Dermis microvascular lymphatic vessel endothelial cell (primary cell): ENCODE measurements at regions not wholly inside any gene's neighbourhood (a gene's known extent, or its start where the extent isn't known, plus 50 kb on each side); places are given as distances from the start of the nearest gene placed in this dataset.
"Not testable (repeated sequence)": the region's sequence is repeated elsewhere in the genome, so short reads cannot be mapped to it uniquely, and the experiment has no call there.

Experiments
- DNase-seq, 2 donors: peaks; one replicate each; pipeline versions ENCODE4 v3.0.0 to v3.0.0-alpha.2; 2010; ENCODE audit warnings: low read depth in 2 of 2

DNA sequence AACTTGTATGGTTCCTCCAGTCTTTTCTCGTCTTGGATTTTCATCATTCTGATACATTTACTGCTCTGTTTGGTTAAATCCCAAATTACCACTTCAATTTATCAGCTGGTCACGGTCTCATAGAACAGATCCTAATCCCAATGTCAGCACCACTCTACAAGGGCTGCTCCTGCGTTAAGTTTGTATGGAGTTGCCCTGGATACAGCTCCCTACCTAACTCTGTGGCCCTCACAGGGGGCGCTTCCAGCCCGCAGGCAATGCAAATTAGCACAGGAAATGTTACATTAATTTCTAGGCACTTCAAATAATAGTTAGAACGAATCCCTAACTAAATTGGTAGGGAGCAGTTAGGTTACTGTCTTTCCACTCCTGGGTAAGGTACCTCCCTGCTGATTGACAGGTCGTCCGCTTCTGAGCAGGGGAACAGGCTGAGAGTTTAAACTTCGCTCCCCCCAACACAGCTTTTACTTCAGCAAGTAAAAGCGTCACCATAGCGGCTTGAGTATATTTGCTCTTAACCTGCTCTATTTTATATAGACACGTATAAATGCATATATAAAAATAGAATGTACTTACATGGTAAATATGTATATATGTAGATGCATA is 238.5 kb upstream of the FANCL start:
- no peak for DNase-seq

DNA sequence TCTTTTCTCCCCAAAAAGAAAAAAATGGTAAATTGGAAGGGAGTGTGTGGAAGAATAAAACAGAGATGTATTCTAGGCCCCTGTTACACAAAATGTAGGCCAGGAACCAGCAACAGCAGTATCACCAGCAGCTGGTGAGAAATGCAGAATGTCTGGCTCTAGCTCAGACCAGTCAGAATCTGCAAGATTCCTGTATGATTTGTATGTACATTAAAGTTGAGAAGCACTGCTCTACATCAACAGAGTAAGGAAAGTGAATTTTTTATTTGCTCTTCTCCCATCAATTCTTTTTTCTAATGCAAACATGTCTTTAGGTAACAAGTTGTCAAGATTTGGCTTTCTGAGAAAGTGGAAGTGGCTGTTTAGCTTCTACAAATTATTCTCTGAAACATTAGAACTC is 235.4 kb upstream of the FANCL start:
- DNase-seq, result no peak

DNA sequence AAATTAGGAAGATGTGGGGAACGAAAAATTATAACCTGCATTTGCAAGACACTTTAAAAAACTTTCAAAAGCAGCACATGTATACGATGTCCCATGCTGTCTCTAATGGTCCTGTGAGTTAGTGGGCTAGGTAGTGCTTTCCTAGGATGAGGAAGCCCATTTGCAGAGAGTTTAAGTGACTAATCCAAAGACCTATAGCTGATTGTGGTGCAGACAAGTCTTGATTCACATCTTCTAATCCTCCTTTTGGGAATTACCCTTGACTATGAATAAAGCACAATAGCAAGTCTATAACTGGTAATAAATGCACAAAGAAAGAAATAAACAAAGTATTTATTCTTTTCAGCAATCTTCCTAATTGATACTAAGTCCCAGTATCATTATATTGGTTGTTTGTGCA is 234.6 kb upstream of the FANCL start:
- DNase-seq, result no peak

DNA sequence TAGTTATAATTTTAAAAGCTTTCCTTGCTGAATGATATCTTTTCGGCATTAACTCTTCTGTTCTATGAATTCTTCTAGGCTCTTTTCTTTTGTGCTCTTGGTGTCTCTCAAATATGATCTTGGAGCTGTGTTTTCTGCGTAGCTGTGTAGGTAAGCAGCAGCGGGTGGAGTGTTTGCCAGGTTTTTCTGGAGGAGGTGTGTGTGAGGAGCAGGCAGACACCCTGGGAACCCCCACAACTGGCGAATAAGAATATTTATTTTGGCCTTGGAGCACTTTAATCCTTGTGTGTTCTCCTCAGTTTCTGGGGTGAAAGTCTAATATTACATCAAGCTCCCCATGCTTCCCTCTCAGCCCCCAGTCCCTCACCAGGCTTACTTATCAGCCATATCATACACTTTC is 232.0 kb upstream of the FANCL start:
- no peak for DNase-seq

DNA sequence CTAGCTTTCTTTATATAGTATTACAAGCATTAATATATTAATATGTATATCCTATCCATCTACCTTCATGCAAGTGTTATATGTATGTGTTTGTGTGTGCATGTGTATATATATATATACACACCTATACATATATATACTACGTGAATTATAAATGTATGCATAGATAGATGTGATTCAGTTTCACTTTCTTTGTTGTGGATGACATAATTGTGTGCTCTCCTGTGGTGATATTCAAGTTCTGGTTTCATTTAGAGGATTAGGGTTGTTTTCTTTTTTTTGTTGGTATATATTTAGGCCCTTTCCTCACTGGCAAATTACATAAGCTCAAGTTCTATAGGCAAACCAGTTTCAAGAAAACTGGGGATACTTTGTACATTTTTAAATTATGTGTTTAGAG is 225.7 kb upstream of the FANCL start:
- no peak for DNase-seq

DNA sequence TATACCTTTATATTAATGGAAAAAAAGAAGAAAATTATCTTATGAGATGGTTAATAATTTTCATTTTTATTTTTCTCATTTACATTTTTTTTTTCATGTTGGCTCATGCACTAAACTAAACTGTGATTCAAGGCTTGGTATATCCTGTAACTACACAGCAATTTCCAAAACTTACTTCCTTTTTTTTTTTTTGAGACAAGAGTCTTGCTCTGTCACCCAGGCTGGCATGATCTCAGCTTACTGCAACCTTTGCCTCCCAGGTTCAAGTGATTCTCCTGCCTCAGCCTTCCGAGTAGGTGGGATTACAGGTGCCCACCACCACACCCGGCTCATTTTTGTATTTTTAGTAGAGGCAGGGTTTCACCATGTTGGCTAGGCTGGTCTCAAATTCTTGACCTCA is 224.9 kb upstream of the FANCL start:
- DNase-seq, result not testable (repeated sequence)

DNA sequence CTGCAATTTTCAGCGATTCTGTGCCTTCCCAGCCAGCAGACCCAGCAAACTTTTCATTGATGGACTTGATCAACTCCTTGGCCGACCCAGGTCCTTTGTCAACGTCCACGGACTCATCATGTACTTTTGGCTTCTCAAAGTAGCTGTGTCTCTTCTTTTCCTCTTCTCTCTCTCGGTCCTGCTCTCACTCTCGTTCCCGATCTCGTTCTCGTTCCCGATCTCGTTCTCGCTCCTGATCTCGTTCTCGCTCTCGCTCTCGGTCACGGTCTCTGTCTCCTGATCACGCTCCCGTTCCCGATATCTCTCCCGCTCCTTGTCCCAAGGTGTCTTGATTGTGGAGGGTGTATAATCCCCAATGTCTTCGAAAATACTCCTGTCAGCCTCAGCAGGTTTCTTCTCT is 219.5 kb upstream of the FANCL start:
- DNase-seq, result no peak

DNA sequence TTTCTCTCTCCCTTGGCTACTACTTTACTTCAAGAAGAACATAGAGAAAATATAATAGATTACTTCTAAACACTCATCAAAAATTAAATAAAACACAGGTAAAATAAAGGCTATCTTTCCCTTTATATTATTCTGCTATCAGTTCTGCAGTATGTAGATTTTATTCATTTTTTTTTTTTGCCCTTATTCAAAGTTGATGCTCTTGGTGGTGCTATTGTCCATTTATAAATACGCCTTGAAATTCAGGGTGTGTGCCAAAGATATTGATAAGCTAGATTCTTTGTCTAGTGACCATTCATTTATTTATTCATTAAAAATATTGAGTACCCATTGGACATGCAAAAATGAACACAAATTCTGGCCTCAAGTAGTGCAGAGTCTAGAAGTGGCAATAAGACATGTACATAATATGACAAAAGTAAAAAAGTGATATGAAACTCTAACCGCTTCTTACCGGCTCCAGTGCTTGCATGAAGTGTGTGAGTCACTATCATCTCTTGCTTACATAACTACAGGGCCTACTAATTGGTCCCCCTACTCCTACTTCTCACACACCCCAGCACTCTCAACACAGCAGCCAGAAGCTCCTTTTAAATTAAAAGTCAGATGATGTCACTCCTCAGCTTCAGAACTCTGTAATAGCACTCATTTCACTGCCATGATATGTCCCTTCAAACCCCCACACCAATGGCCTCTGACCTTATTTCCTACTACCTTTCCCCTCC is 208.3 kb upstream of the FANCL start:
- DNase-seq, result no peak

DNA sequence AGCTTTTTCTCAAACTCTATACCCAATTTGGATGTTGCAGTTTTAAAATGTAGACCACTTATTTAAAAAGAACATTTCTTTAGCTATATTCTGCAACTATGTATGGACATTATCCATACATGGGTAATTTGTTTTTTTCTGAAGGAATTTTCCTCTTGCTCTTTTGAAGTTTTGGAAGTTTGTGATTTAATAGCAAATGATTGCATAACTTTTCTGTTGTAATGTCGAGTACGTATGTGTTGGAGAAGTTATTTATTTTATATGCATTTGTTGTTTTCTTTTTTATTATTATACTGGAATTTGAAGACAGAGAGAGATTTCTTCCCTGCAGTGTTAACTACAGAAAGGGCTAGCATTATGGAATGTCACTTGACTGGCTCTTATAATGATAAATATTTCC is 207.7 kb upstream of the FANCL start:
- no peak for DNase-seq

DNA sequence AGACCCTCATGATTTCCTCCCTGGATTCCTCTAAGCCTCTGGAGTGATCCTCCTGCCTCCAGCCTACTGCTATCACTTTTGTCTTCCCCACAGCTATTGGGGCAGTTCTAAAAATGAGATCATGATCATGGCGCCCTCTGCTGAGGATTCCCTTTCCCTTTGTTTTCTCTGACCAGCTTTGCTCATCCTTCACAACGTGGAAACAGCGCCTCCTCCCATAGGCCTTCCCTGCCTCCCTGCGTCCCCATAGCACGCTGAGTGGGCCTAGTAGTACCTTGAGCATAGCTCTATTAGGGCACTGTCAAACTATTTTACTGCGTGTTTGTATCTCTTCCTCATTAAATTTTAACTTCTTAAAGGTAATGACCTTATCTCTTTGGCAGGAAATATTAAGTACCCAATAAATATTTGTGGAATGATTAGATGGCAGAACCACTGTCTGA is 207.0 kb upstream of the FANCL start:
- DNase-seq, result peak; percentile 47 to 79

DNA sequence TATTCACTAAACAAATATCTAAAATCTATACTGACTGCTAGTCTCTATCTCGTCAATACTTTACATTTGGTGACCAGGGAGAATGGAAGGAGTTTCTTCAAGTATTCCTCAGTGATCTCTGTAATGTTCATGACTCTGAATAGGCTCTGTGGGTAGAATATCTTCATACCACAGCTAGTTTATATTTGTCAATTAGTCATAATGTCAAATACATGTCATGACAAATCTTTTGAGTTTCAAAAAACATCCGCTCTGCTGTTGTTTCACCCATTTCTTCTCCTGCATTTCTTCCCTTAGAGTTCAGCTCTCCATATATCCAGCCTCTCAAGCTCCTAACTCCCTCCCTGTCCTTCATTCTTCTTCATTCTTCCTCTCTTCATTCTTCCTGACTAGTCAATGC is 206.5 kb upstream of the FANCL start:
- no peak for DNase-seq

DNA sequence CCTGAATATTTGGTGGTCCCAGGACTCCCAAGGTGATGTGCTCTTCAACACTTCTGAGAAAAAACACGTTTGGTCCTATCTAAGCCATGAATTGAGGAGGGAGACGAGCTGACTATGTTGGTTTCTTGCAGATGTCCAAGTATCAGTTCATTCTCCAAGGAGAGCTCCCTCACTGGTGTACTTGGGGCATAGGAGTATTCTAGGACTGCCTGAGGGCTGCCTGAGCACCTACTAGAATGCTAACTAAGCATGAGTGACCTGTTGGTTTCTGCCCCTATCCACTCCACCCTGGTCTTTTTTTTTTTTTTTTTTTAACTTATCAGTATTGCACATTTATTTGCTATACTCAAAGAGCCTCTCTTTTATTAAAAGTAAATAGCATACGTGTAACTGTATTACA is 200.5 kb upstream of the FANCL start:
- no peak for DNase-seq

DNA sequence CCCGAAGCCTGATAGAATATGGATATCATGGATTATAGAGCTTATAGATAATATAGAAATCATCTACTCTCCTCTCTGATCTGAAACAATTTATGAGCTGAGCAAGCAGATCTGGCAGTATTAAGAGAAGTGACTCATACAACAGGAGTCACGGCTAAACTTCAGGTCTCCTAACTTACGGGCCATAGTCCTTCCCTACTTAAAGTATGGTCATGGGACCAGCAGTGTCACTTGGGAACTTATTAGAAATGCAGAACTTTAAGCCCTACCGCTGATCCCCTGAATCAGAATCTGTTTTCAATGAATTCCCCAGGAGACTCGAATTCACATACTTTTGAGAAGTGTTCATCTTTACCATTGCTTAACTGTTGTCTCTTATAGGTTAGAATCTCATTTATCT is 195.7 kb upstream of the FANCL start:
- no peak for DNase-seq

DNA sequence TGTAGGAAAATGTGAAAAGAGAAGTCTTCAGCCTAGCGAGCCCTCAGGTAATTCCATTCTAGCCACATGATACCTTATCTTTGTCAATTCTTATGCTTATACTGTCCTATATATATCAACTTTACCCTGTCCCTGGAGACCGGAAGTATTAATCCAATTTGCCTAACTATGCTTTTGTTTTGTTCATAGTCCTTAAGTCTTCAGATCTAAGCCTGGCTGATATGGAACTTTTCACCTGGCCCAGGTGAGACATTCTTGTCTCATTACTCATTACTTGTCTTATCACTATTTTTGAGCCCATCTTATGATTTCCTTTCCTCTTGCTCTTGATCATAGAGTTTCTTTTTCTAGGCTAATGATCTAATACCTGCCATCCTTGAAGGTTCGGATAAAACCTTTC is 194.1 kb upstream of the FANCL start:
- DNase-seq, result no peak

DNA sequence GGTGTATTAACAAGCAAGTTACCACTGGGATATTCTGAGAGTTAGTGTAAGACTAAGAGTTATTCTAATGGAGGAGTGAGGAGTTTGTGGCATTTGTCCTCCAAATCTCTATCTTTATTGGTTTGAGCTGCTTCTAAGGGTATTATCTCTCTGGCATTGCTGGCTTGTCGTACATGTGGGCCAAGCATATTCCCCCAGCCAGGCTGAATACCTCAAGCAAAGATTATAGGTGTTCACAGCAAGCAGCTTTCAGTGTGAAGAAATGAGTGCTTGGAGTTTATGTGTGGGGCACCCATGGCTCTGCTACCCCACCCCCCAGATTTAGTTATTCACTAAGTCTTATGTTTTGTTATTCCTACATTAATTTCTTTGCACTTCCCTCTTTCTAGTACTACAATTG is 193.6 kb upstream of the FANCL start:
- no peak for DNase-seq

DNA sequence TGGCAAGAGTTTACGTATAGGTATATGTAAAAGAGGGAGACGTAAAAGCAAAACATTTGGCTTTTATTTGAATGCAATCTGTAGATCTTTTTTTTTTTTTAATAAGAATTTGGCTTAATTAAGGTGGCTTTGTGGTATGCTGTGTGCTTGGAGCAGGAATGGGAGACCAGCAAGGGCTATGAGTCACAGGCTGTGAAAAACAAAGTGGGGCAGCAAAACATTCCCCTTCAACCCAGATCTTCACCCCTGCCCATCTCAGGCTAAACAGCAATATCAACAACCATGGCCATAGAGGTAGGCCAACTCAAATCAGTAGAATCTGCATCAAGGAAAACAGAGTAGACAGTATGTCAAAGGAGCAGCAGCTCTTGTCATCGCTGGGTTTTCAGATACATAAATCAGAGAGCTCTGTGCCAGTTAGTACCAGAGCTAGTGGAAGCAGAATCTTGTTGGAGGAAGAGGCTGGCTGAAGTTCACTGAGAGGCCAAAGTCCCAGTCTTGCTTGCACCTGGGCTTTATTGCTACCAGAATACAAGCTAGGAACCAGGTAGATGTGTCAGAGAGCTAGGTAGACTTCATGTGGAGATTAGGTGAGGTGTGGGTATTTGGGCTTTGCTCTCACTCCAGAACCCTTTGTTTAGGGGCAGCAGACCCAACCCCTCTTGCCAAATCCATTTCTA is 191.5 kb upstream of the FANCL start:
- no peak for DNase-seq

DNA sequence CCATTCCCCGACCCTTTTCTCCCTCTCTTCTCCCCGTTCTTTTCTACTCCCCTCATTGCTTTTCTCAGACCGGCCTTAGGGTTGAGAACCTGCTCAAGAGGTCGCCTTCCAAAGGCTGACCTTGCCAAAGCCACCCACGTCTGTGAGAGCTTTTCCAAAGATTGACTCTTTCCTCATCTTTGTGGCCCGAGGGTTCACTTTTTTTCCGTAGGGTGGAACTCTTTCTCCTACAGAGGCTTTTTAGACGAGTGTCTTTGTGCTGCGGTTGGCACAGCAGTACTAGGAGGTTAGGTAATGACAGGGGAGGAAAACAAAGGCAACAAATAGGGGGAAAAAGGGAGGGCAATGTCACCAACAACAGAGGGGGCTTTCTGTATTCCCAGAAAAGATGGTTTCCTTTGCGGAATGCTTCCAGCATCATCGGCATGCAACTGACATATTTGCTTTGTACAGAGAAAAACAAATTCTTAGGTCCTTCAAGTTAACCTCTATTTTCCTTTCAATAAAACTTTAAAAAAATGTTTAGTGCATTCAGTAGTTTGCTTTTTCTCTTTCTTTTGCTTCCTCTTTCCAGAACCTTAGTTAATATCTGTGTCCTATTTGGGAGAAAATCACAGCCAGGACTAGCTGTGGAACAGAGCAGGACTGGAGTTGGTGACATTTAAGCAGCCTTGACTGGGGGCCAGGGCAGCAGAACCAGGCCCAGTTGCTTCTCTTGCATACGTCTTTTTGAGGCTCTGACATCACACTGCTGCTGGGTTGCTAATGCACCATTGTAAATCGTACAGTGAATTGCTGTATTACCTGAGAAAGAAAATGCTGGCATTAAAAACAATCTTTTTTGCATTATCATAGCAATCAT is 188.1 kb upstream of the FANCL start:
- DNase-seq, result no peak

DNA sequence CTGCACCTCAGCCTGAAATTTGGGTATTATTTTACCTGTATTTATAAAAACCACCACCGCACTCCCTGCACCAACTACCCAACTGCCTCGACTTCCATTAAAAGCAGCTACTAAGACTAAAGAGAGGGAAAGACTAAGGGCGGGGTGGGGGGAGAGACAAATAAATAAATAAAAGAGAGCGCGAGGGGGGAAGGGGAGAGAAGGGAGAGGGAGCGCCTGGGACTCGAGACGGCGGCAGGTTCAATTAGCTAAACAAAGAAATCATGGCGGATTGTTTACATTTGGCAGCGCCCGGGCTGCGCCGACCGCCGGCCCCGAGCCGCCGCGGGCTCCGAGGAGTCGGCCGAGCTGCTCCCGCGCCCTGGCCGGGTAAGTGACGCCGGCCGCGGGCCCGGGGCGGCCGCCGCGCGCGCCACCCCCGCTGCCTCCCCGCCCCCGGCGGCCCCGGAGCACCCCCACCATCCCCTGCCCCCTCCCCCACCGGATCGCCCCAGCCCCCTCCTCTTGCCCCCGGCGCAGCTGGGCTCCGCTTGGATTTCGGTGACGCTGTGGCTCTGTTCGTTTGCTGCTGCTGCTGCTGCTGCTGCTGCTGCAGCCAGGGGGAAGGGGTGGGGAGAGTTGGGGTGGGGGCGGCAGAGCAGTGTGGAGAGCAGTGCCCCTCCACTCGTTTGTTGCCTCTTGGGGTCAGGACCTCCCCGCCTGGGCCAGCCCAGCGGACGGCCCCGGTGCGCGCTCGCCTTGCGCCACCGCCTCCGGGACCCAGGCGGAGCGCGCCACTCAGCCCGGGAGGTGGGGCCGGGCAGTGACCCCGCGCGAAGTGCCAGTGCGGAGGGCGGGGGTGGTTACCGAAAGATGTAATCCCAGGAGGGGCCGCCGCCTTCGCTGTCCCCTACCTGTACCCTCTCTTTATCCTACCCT is 187.2 kb upstream of the FANCL start:
- peak in 1 of 2 donors; percentile 1 for DNase-seq

DNA sequence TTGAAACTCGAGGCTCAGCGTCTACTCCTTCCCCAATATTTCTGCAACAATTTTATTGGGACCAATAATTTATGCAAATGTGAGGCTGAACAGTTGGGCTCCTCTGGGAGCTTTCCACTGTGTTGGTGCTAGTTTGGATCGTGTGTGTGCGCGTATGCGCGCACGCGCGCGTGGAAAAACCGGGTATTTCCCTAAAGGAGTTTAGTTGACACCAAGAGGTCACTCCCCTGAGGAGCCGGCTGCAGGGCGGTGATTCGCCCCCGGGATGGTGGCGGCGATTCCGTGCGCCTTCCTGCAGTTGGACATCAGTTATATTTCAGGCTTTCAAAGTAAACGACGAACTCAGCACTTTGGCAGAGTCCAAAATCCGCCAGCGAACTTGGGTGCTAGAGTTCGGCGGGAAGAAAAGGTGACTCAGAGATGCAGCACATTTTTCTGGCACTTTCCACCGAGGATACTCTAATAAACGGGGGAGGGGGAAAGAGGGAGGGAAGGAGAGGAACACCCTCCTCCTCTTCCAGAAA is 186.5 kb upstream of the FANCL start:
- DNase-seq, result peak in 1 of 2 donors; percentile 32

DNA sequence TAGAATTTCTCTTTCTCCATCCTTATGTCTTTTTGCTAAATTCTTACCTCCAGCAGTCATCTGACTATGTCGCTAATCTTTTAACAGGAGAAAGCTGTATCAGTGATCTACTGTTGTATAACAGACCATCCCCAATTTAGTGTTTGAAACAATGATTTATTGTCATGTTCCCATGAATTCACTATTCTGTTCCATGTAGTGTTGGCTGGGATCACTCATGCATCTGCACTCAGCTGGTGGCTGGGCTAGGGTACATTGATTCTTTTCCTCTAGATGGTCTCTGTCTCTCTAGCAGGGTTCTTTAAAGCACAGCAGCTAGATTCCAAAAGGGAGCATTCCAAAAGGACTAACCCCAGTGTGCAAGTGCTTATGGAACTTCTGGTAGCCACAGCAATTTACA is 184.2 kb upstream of the FANCL start:
- no peak for DNase-seq

DNA sequence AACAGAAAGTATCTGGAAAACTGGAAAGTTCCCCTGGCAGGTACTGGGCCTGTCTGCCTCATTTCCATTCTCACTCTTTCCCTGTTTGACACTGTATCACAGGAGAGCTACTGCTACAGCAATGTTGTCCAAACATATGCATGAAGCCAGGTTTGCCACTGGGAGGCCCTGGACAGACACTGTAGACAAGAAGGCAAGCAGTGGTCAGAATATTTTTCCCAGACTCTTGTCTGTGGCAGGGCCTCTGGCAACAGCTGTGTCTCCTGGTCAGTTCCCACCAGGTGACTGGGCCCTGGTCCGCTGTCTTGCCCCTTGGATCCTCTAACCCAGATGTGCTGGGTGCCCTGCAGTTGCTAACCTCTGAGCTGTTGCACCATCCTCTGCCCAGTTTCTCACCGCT is 178.9 kb upstream of the FANCL start:
- DNase-seq, result no peak
